HG03175 (cell line): ENCODE measurements at regions not wholly inside any gene's neighbourhood (a gene's known extent, or its start where the extent isn't known, plus 50 kb on each side); places are given as distances from the start of the nearest gene placed in this dataset.

Source experiments
- ATAC-seq: cut with Tn5 transposase; IDR thresholded peaks from one replicate; pipeline ENCODE4 v1.9.1; 2021; ENCODE audit warnings: mild to moderate bottlenecking, moderate library complexity; ENCODE audit not compliant: unreplicated experiment

- ATAC-seq = no peak
Measured at GRCh38 chr11:37689951-37690350, 1091.9 kb upstream of the RAG2 start.

GRCh38 chr11:37688456-37688855 lies 1090.4 kb upstream of the RAG2 start:
- ATAC-seq = no peak

GRCh38 chr11:37687130-37687529 lies 1089.1 kb upstream of the RAG2 start:
- no peak for ATAC-seq

- ATAC-seq = no peak
Measured at GRCh38 chr11:37671321-37671720, 1073.3 kb upstream of the RAG2 start.

GRCh38 chr11:37666960-37667359 lies 1068.9 kb upstream of the RAG2 start:
- no peak for ATAC-seq

GRCh38 chr11:37657645-37658044 lies 1059.6 kb upstream of the RAG2 start:
- ATAC-seq = no peak

GRCh38 chr11:37647767-37648166 lies 1049.7 kb upstream of the RAG2 start:
- no peak for ATAC-seq

- no peak for ATAC-seq
Measured at GRCh38 chr11:37643968-37644367, 1045.9 kb upstream of the RAG2 start.

- no peak for ATAC-seq
Measured at GRCh38 chr11:37642296-37642695, 1044.3 kb upstream of the RAG2 start.

GRCh38 chr11:37632748-37633147 lies 1034.7 kb upstream of the RAG2 start:
- no peak for ATAC-seq

- no peak for ATAC-seq
Measured at GRCh38 chr11:37630866-37631265, 1032.8 kb upstream of the RAG2 start.

- no peak for ATAC-seq
Measured at GRCh38 chr11:37623778-37624177, 1025.7 kb upstream of the RAG2 start.

GRCh38 chr11:37621662-37622061 lies 1023.6 kb upstream of the RAG2 start:
- no peak for ATAC-seq

- no peak for ATAC-seq
Measured at GRCh38 chr11:37616291-37616690, 1018.3 kb upstream of the RAG2 start.

GRCh38 chr11:37613031-37613430 lies 1015.0 kb upstream of the RAG2 start:
- ATAC-seq = no peak

- ATAC-seq = no peak
Measured at GRCh38 chr11:37612146-37612545, 1014.1 kb upstream of the RAG2 start.

GRCh38 chr11:37605229-37605628 lies 1007.2 kb upstream of the RAG2 start:
- no peak for ATAC-seq

GRCh38 chr11:37598381-37598780 lies 1000.3 kb upstream of the RAG2 start:
- ATAC-seq = no peak

- no peak for ATAC-seq
Measured at GRCh38 chr11:37597776-37598175, 999.7 kb upstream of the RAG2 start.

- no peak for ATAC-seq
Measured at GRCh38 chr11:37595845-37596244, 997.8 kb upstream of the RAG2 start.

- ATAC-seq = no peak
Measured at GRCh38 chr11:37574361-37574760, 976.3 kb upstream of the RAG2 start.

- ATAC-seq = no peak
Measured at GRCh38 chr11:37572491-37573171, 974.6 kb upstream of the RAG2 start.

GRCh38 chr11:37571246-37571645 lies 973.2 kb upstream of the RAG2 start:
- no peak for ATAC-seq
